ENCODE measurements at regions not wholly inside any gene's neighbourhood (a gene's known extent, or its start where the extent isn't known, plus 50 kb on each side); places are given as distances from the start of the nearest gene placed in this dataset.
"Not testable (repeated sequence)": the region's sequence is repeated elsewhere in the genome, so short reads cannot be mapped to it uniquely, and the experiment has no call there.

DNA sequence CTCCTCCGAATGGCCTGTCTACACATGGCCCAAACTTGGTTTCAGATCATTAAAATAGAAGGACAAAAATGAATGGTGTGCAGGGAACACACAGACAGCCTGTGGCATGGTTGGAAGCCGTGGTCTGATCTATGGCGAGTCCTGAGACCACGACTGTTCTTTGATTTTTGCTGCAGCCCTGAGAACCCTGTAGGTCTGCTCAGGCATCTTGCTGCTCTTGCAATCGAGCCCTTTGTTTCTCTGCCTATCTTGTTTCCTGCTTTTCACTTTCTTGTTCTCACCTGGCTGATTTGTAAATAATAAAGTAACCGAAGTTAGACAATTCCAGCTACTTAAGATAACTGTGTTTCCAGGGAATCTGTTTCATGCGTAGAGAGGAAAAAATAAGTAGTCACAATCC lies 54.1 kb upstream of the NBPF9 start:
- peak; percentile 18 for DNase-seq

DNA sequence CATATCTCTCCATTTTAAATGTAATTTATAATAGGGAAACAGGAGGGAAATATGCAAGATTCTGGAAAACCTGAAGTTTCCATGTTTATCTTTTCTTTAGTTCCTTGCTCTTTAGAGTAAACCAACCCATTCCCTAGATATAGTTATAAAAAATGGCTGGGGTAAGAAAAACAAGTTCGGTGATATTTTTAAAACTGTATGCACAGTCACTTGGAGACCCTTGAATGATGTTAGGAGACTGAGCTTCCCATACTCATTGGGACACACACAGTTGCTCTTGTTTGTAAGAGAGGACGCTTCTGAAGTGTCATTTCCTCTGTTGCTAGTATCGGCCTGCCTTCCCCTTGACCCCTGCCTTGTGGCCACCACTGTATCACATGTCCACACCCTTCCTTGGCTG lies 55.0 kb upstream of the NBPF9 start:
- DNase-seq: not testable (repeated sequence)

DNA sequence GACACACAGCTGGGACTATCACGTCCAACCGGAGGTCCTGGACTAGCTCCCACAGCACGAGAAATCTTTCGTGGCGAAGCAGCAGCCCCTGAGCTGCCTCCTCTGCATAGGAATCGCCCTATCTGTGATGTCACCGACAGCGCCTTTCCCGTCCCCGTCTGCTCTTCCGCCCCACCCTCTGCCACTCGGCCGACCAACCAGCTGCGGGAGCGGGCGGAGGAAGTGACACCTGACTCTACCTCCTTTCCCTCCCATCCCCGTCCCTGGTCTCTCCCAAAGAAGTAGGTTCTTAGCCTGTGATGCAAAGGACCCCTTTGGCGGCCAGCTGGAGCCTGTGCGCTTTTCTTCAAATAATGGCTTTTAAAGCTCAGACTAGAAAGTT lies 59.7 kb upstream of the NBPF9 start:
- not testable (repeated sequence) for DNase-seq

DNA sequence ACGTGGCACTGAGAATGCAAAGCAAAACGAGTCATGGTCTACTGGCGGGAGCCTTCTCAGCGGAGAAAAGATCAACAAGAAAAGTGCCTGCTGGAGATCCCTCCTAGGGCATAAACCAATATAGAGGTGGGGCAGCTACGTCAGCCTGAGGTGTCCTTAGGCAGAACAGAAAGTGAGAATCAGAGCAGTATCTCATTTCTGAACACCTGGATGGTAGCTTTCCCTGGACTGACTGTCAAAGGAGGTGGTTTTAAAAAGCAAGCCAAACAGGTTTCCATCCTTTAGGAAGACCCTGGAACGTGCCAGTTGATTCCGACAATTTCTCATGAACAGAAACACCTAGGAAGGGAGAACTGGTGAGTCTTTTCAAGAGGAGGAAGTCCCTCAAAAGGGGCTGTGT lies 71.4 kb upstream of the NBPF9 start:
- DNase-seq: peak; percentile 19

GRCh38 chr1:149175812-149176211 lies 72.5 kb upstream of the NBPF9 start:
- peak; percentile 25 for DNase-seq

GRCh38 chr1:149176453-149177316 lies 73.3 kb upstream of the NBPF9 start:
- peak; percentile 83 for DNase-seq

DNA sequence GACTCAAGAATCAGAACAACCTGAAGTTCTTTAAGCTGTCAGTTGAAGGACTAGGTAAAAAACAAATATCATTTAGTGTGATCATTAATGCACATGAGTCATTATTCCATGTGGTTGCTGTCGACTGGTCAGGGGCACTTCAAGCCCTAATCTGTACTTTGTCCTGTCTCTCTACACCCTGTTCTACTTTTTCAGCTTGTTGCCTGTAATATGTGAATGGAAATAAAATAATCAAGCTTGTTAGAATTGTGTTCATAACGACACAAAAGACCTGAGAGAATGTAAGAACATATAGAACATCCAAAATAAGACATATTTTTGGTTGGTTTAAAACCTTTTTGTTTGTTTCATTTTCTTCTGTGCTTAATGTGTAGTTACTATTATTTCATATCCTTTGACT lies 87.4 kb upstream of the NBPF9 start:
- DNase-seq: not testable (repeated sequence)

DNA sequence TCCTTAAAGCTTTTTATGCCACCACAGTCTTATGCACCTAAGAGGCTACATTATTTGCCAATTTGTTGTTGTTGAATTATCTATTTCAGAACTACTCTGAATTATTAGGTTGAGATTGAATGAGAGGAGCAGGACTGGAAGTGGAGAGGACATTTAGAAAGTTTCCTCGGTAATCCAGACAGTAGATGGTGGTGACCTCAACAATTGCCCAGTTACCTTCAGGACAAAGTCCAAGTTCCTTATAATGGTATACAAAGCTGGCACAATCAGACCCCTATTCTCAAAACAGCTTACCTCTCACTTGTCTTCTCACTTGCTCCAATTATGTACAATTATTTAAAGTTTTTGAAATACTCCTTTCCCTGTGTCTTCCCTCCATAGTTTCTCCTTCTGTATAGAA lies 93.3 kb upstream of the NBPF9 start:
- not testable (repeated sequence) for DNase-seq

- not testable (repeated sequence) for DNase-seq
Observed at GRCh38 chr1:149200567-149200966, 97.2 kb upstream of the NBPF9 start.

DNA sequence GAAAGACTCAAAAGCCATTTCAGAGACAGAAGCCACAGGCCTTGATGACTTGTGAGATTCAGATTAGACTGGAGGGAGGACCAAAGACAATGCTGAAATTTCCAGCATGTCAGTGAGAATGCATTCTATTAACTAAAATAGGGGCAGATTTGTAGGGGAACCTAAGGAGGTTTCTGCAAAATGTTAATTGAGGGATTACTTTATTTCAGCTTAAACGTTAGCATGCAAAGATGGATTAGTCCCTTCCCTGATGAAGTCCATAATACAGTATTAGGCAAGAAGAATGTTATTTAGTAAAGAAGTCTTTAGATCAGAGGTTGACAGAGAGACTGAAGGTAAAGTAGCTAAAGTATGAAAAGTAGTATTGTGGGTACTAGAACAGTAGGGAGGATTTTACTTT lies 98.9 kb upstream of the NBPF9 start:
- DNase-seq: not testable (repeated sequence)

DNA sequence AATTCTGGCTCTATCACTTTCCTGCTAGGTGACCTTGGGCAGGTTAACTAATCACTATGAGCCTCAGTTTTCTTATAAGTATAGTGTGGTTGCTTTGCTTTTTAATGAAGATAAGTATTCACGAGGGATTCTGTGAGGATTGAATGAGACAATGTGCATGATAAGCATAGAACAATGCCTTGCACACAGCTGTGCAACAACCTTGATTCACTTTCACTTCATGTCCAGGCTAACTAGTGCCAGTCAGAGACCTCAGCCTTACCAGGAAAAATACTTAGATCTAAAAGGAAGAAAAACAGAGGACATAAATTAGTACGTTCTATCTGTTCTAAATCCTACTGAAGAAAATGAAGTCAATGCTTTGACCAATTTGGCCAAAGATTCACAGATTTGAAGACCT lies 101.0 kb upstream of the NBPF9 start:
- not testable (repeated sequence) for DNase-seq

GRCh38 chr1:149208836-149209235 lies 105.5 kb upstream of the NBPF9 start:
- DNase-seq: not testable (repeated sequence)

GRCh38 chr1:149211757-149212420 lies 108.5 kb upstream of the NBPF9 start:
- DNase-seq: not testable (repeated sequence)

GRCh38 chr1:149212946-149213345 lies 109.6 kb upstream of the NBPF9 start:
- not testable (repeated sequence) for DNase-seq

DNA sequence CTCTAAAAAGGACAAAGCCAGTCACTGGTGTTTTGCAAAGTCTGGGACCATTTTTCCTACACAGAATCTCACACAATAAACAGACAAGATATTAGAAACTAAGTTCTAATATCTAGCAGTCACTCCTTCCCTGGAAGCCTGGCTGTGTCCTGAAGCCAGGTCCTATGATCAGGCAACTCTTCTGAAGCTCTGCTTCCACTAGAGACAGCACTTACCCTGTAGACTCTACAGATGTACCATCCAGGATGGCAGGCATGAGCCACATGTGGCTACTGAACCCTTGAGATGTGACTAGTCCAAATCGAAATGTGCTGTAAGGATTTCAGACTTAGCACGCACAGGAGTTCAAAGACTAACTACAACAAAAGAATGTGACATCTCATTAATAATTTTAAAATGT lies 110.3 kb upstream of the NBPF9 start:
- DNase-seq: not testable (repeated sequence)

GRCh38 chr1:149218080-149218988 lies 115.0 kb upstream of the NBPF9 start:
- not testable (repeated sequence) for DNase-seq

DNA sequence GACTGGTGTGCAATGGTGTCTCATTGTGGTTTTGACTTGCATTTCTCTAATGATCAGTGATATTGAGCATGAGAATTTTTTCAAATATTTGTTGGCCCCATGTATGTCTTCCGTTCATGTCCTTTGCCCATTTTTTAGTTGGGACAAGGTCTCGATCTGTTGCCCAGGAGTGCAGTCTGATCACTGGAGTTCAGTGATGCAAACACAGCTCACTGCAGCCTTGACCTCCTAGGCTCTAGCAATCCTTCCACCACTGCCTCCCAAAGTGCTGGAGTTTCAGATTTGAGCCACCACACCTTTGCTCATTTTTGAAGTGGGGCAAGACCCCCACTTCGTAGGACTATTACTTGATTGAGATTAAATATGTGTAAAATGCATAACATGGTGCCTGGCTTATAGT lies 116.2 kb upstream of the NBPF9 start:
- DNase-seq: not testable (repeated sequence)

DNA sequence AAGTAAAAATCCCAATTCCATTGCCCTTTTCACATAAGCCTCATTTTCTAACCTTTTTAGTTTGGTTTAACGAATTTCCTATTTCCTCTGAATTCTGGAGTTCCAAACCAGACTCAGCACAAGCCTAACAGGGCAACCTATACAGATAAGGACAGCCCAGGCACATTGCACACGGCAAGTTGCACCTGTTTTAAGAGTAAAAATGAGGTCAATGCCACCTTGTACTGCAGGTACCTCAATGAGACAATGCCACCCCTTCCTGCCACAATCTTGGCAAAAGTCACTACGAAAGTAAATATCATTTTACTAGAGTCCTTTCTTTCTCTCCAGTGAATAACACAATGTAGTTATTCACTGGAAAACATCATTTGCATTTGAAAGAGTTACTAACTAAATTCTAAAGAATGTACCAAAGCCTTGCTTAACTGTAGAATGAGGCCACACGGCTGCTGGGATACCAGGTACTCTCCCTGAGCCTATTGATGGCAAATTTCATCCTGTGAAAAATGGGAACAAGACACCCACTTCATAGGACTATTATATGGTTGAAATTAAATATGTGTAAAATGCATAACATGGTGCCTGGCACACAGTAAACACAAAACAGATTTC lies 117.2 kb upstream of the NBPF9 start:
- not testable (repeated sequence) for DNase-seq

DNA sequence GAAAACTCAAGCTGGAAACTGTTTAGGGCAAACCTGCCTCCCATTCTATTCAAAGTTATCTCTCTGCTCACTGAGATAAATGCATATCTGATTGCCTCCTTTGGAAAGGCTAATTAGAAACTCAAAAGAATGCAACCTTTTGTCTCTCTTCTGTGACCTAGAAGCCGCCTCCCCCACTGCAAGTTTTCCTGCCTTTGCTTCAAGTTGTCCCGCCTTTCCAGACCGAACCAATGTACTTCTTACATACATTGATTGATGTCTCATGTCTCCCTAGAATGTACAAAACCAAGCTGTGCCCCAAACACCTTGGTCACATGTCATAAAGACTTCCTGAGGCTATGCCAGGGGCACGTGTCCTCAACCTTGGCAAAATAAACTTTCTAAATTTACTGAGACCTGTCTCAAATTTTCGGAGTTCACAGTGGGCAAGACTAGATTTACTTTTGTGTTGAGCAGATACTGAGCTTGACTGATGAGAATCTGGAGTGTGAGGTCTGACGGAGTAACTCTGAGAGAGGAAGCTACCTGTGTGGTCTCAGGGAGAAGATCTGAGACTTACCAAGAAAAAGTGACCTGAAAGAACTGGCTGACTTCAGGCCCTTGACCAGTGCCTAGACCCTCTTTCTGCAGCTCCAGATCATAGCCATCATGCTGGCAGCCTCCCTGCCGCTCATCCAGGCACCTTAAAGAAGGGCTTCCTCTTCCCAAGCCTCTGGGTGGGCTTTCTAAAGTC lies 124.7 kb upstream of the NBPF9 start:
- not testable (repeated sequence) for DNase-seq

DNA sequence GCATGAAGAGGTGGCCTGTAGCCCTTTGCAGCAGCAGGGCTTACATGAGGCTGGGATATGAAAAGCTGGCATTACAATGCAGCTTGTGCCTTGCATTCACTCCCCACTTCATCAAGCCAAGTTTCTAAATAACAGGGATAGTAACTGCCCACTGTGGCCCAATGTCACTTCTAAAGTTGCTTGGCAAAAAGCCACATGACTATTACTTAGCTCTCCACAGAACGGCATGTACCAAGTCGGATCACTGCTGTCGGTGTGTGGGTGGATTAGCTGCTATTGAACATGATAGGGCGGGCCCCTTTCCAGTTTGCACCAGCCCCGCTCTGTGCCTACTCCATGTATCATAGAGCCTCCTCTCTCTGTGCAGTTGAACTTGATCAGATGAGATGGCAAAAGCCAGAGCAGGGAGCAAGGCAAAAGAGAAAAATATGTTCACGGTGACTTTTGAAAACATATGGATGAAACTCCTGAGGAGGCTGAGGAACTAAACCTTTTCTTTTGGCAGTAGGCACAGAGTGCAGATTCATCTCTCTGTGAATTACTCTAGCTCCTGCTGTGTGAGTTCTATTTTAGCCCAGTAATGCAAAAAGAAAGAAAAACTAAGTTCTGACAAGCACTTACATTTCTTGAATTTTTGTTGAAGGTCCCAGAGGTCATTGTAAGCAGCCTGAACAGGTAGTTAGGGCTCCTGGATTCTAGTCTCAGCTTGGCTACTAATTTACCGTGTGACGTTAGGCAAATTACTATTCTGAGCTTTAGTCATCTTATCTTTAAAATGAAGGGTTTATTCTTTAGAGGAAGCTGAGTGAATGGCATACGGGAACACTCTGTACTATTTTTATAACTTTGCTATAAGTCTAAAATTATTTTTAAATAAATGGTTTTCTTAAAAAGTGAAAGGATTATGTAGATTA lies 125.6 kb upstream of the NBPF9 start:
- DNase-seq: not testable (repeated sequence)

GRCh38 chr1:149229813-149230212 lies 126.5 kb upstream of the NBPF9 start:
- DNase-seq: not testable (repeated sequence)
